ENCODE measurements at regions not wholly inside any gene's neighbourhood (a gene's known extent, or its start where the extent isn't known, plus 50 kb on each side); places are given as distances from the start of the nearest gene placed in this dataset.
A peak's percentile ranks its signal among the peaks of the same experiment; 100 is the strongest.
"Not testable (repeated sequence)": the region's sequence is repeated elsewhere in the genome, so short reads cannot be mapped to it uniquely, and the experiment has no call there.

GRCh38 chr20:57774111-57774880 is 64.5 kb upstream of the PMEPA1 start:
- H3K4me1 Mint-ChIP-seq (ENCODE audit: low read depth): peaks cover 10% of the 10 kb centered on the region
- no peak overlapping the region for H3K27ac Mint-ChIP-seq
- peaks cover 10% of the 10 kb centered on the region for H3K27me3 Mint-ChIP-seq
- no peak for DNase-seq
- no peak overlapping the region for H3K4me3 Mint-ChIP-seq
- H3K9me3 Mint-ChIP-seq: no peaks in the 10 kb centered on the region
- no peaks in the 10 kb centered on the region for H3K36me3 Mint-ChIP-seq (ENCODE audit: low read depth)

GRCh38 chr20:57773059-57773815 is 63.4 kb upstream of the PMEPA1 start:
- Mint-ChIP-seq H3K4me1 (ENCODE audit: low read depth) (peaks cover 10% of the 10 kb centered on the region), H3K36me3 (ENCODE audit: low read depth) (no peaks in the 10 kb centered on the region), H3K27me3 (peaks cover 12% of the 10 kb centered on the region), H3K9me3 (no peaks in the 10 kb centered on the region), H3K4me3 (no peak overlapping the region), H3K27ac (no peak overlapping the region)
- no peak for DNase-seq

- Mint-ChIP-seq H3K4me1 (ENCODE audit: low read depth) (peaks cover 10% of the 10 kb centered on the region), H3K4me3 (no peak overlapping the region), H3K27me3 (peaks cover 18% of the 10 kb centered on the region), H3K27ac (no peak overlapping the region), H3K36me3 (ENCODE audit: low read depth) (no peaks in the 10 kb centered on the region), H3K9me3 (no peaks in the 10 kb centered on the region)
- no peak for DNase-seq
These were observed 62.6 kb upstream of the PMEPA1 start for GRCh38 chr20:57772349-57772964.

GRCh38 chr20:57770852-57771720 is 61.3 kb upstream of the PMEPA1 start:
- Mint-ChIP-seq H3K27ac (peak overlapping the region; percentile 47), H3K9me3 (no peaks in the 10 kb centered on the region), H3K36me3 (ENCODE audit: low read depth) (no peaks in the 10 kb centered on the region), H3K4me3 (no peak overlapping the region), H3K27me3 (peaks cover 18% of the 10 kb centered on the region), H3K4me1 (ENCODE audit: low read depth) (peaks cover 10% of the 10 kb centered on the region)
- no peak for DNase-seq

- not testable (repeated sequence) for H3K4me3 Mint-ChIP-seq; DNase-seq; H3K36me3 Mint-ChIP-seq (ENCODE audit: low read depth); H3K9me3 Mint-ChIP-seq; H3K27ac Mint-ChIP-seq
- Mint-ChIP-seq H3K27me3 (peaks cover 18% of the 10 kb centered on the region), H3K4me1 (ENCODE audit: low read depth) (peaks cover 10% of the 10 kb centered on the region)
These were observed 60.6 kb upstream of the PMEPA1 start for GRCh38 chr20:57770401-57770800.

GRCh38 chr20:57769756-57770155 is 59.9 kb upstream of the PMEPA1 start:
- no peaks in the 10 kb centered on the region for H3K36me3 Mint-ChIP-seq (ENCODE audit: low read depth)
- DNase-seq: no peak
- no peak overlapping the region for H3K27ac Mint-ChIP-seq
- H3K9me3 Mint-ChIP-seq: no peaks in the 10 kb centered on the region
- peaks cover 10% of the 10 kb centered on the region for H3K4me1 Mint-ChIP-seq (ENCODE audit: low read depth)
- H3K4me3 Mint-ChIP-seq: no peak overlapping the region
- H3K27me3 Mint-ChIP-seq: peaks cover 18% of the 10 kb centered on the region

- Mint-ChIP-seq H3K9me3 (peaks cover 4% of the 10 kb centered on the region), H3K4me3 (no peak overlapping the region), H3K36me3 (ENCODE audit: low read depth) (no peaks in the 10 kb centered on the region), H3K4me1 (ENCODE audit: low read depth) (peaks cover 10% of the 10 kb centered on the region), H3K27me3 (peaks cover 21% of the 10 kb centered on the region), H3K27ac (no peak overlapping the region)
- DNase-seq: no peak
These were observed 58.7 kb upstream of the PMEPA1 start for GRCh38 chr20:57768519-57768918.

- no peak for DNase-seq
- Mint-ChIP-seq H3K36me3 (ENCODE audit: low read depth) (no peaks in the 10 kb centered on the region), H3K4me1 (ENCODE audit: low read depth) (peaks cover 6% of the 10 kb centered on the region), H3K27ac (no peak overlapping the region), H3K27me3 (peaks cover 28% of the 10 kb centered on the region), H3K9me3 (peaks cover 6% of the 10 kb centered on the region), H3K4me3 (no peak overlapping the region)
These were observed 57.6 kb upstream of the PMEPA1 start for GRCh38 chr20:57767441-57767840.

- H3K4me3 Mint-ChIP-seq: no peak overlapping the region
- H3K9me3 Mint-ChIP-seq: peaks cover 6% of the 10 kb centered on the region
- no peak for DNase-seq
- no peaks in the 10 kb centered on the region for H3K4me1 Mint-ChIP-seq (ENCODE audit: low read depth)
- H3K36me3 Mint-ChIP-seq (ENCODE audit: low read depth): no peaks in the 10 kb centered on the region
- H3K27me3 Mint-ChIP-seq: peaks cover 36% of the 10 kb centered on the region
- no peak overlapping the region for H3K27ac Mint-ChIP-seq
These were observed 53.4 kb upstream of the PMEPA1 start for GRCh38 chr20:57763235-57763595.

GRCh38 chr20:57762531-57763234 is 52.9 kb upstream of the PMEPA1 start:
- peaks cover 32% of the 10 kb centered on the region for H3K27me3 Mint-ChIP-seq
- H3K4me1 Mint-ChIP-seq (ENCODE audit: low read depth): no peaks in the 10 kb centered on the region
- no peak overlapping the region for H3K27ac Mint-ChIP-seq
- no peak for DNase-seq
- H3K9me3 Mint-ChIP-seq: peaks cover 6% of the 10 kb centered on the region
- no peaks in the 10 kb centered on the region for H3K36me3 Mint-ChIP-seq (ENCODE audit: low read depth)
- H3K4me3 Mint-ChIP-seq: no peak overlapping the region

GRCh38 chr20:57761413-57761734 is 51.6 kb upstream of the PMEPA1 start:
- Mint-ChIP-seq H3K36me3 (ENCODE audit: low read depth) (no peaks in the 10 kb centered on the region), H3K27me3 (peaks cover 37% of the 10 kb centered on the region), H3K4me1 (ENCODE audit: low read depth) (no peaks in the 10 kb centered on the region), H3K4me3 (no peak overlapping the region), H3K9me3 (peaks cover 11% of the 10 kb centered on the region), H3K27ac (no peak overlapping the region)
- no peak for DNase-seq

GRCh38 chr20:57760698-57761412 is 51.0 kb upstream of the PMEPA1 start:
- no peak for DNase-seq
- Mint-ChIP-seq H3K4me3 (no peak overlapping the region), H3K4me1 (ENCODE audit: low read depth) (no peaks in the 10 kb centered on the region), H3K36me3 (ENCODE audit: low read depth) (no peaks in the 10 kb centered on the region), H3K27ac (no peak overlapping the region), H3K27me3 (peaks cover 40% of the 10 kb centered on the region), H3K9me3 (peaks cover 11% of the 10 kb centered on the region)

- Mint-ChIP-seq H3K27ac (no peak overlapping the region), H3K27me3 (peaks cover 50% of the 10 kb centered on the region), H3K4me3 (no peak overlapping the region), H3K9me3 (peaks cover 11% of the 10 kb centered on the region), H3K36me3 (ENCODE audit: low read depth) (no peaks in the 10 kb centered on the region), H3K4me1 (ENCODE audit: low read depth) (no peaks in the 10 kb centered on the region)
- no peak for DNase-seq
These were observed 49.9 kb upstream of the PMEPA1 start for GRCh38 chr20:57759724-57760123.

Measured in activated T-cell treated with anti-CD3 and anti-CD28 coated beads, Interleukin-2, amount 50 U/mL, for 24 hours (primary cell).